Keratinocyte (primary cell): ENCODE measurements at regions not wholly inside any gene's neighbourhood (a gene's known extent, or its start where the extent isn't known, plus 50 kb on each side); places are given as distances from the start of the nearest gene placed in this dataset.

Experiments
- CTCF ChIP-seq, 3 experiments: IDR thresholded peaks in 1 of 3; conservative IDR thresholded peaks in 1 of 3; optimal IDR thresholded peaks in 1 of 3; 2 replicates in 2 of 3; 3 replicates in 1 of 3; pipeline versions ENCODE3 to v1.5.1; 2011; ENCODE audit warnings: low read length in 3 of 3, mild to moderate bottlenecking in 3 of 3, moderate library complexity in 2 of 3, control low read depth in 1 of 3, inconsistent platforms in 1 of 3; ENCODE audit not compliant: insufficient read depth in 2 of 3; ENCODE audit errors: extremely low read depth in 1 of 3
- EZH2 ChIP-seq: IDR thresholded peaks from one replicate; pipeline ENCODE4 v1.6.1; 2012; ENCODE audit warnings: inconsistent platforms, mild to moderate bottlenecking, low read length, moderate library complexity

- TF ChIP-seq CTCF (optimal IDR thresholded peaks at IDR 0.05 in 1 of 3, IDR thresholded peaks at IDR 0.05 in 1 of 3, conservative IDR thresholded peaks at IDR 0.05 in 1 of 3; ENCODE audit: extremely low read depth in 1 of 3, insufficient read depth in 2 of 3, low read length in 3 of 3) = no peak
- TF ChIP-seq EZH2 = no peak
These were observed 54.6 kb upstream of the IPO9 start for GRCh38 chr1:201774224-201774982.
